ENCODE measurements at regions not wholly inside any gene's neighbourhood (a gene's known extent, or its start where the extent isn't known, plus 50 kb on each side); places are given as distances from the start of the nearest gene placed in this dataset.

DNA sequence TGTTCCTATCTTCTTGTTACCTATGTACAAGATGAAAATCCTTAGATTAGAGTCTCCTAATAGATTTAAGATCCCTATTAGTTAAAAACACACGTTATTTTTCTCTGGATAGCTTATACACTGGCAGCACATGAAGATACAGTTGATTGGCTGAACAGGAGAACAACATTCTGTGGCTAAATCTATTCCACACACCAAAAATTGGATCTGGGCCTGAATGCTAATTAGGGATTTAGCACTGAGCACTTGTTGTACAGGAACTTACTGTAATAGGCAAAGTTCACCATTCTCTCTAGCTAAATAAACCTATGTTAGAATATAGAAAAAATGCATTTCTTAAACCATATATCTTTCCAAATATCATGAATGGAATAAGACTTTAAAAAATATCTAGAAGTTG, 117.1 kb upstream of the PTGFR start:
- ChIA-PET CTCF (no interaction called here), POLR2A (no interaction called here)
- DNase-seq (no peak), ATAC-seq (ENCODE audit: low read depth) (no peak)
- Histone ChIP-seq H2AFZ (ENCODE audit: insufficient read depth, low read depth, low read length, poor library complexity, severe bottlenecking) (no peak overlapping the region), H3K4me3 (ENCODE audit: control extremely low read depth in 1 of 5, extremely low read depth in 1 of 5, insufficient read depth in 1 of 5, low read depth in 2 of 5, low read length in 4 of 5) (no peak overlapping the region), H3K27ac (ENCODE audit: low read length in 2 of 2) (no peak overlapping the region), H3K36me3 (replicated peaks in 1 of 2; ENCODE audit: control extremely low read depth in 1 of 2, control insufficient read depth in 1 of 2, extremely low read depth in 1 of 2, insufficient read depth in 2 of 2, low read length in 1 of 2) (no peaks in the 10 kb centered on the region), H4K20me1 (ENCODE audit: control insufficient read depth, insufficient read depth, low read length, poor library complexity, severe bottlenecking) (no peaks in the 10 kb centered on the region), H3K9me3 (ENCODE audit: control extremely low read depth in 1 of 3, control insufficient read depth in 2 of 3, insufficient read depth in 1 of 3, low read length in 2 of 3) (no peaks in the 10 kb centered on the region), H3K4me2 (replicated peaks; ENCODE audit: low read depth, low read length, poor library complexity, severe bottlenecking) (no peak overlapping the region), H3K4me1 (ENCODE audit: control insufficient read depth in 2 of 2, insufficient read depth in 2 of 2, low read length in 2 of 2) (no peaks in the 10 kb centered on the region), H3K79me2 (ENCODE audit: control insufficient read depth, insufficient read depth, low read length) (no peaks in the 10 kb centered on the region), H3K27me3 (replicated peaks in 1 of 4; ENCODE audit: control extremely low read depth in 1 of 4, control insufficient read depth in 3 of 4, insufficient read depth in 4 of 4, low read length in 3 of 4) (no peaks in the 10 kb centered on the region), H3K9ac (ENCODE audit: low read length) (no peak overlapping the region)
- Mint-ChIP-seq H3K27ac (no peak overlapping the region), H3K27me3 (no peaks in the 10 kb centered on the region), H3K4me3 (no peak overlapping the region), H3K4me1 (no peaks in the 10 kb centered on the region), H3K9me3 (ENCODE audit: insufficient read depth) (no peaks in the 10 kb centered on the region)
- no CpG with 5 or more reads among the region's 1 CpG for WGBS (ENCODE audit: insufficient coverage)
- intact Hi-C loops (cut with micrococcal nuclease) = no loop called here
- no peak for TF ChIP-seq EZH2 (IDR thresholded peaks at IDR 0.05; ENCODE audit: borderline replicate concordance, insufficient read depth, low read depth, low read length, poor library complexity, severe bottlenecking)
- TF ChIP-seq CTCF (IDR thresholded peaks at IDR 0.05) = no peak

DNA sequence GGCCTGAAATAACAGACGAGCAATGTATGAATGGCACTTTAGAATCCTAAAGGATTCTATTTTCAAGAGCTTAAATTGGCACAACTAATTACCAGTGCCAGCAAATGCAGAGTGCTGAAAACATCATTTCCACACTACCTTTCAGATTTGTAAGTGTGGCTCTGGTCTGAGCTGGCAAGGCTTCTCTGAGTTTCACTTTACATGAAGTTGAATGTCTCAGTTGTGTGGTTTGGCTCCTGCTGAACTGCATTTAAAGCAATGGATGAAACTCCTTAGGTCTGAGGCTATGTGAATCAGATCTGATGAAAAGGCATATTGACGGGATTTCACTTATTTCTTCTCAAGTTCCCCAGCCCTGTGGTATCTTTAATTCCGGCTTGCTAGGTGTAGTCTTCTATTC, 114.8 kb upstream of the PTGFR start:
- ChIA-PET POLR2A (no interaction called here), CTCF (no interaction called here)
- no peaks in the 10 kb centered on the region for H3K9me3 Mint-ChIP-seq (ENCODE audit: insufficient read depth)
- Histone ChIP-seq H3K79me2 (ENCODE audit: control insufficient read depth, insufficient read depth, low read length) (no peaks in the 10 kb centered on the region), H3K4me3 (ENCODE audit: control extremely low read depth in 1 of 5, extremely low read depth in 1 of 5, insufficient read depth in 1 of 5, low read depth in 2 of 5, low read length in 4 of 5) (no peak overlapping the region), H3K4me1 (ENCODE audit: control insufficient read depth in 2 of 2, insufficient read depth in 2 of 2, low read length in 2 of 2) (no peaks in the 10 kb centered on the region), H3K4me2 (replicated peaks; ENCODE audit: low read depth, low read length, poor library complexity, severe bottlenecking) (no peak overlapping the region), H4K20me1 (ENCODE audit: control insufficient read depth, insufficient read depth, low read length, poor library complexity, severe bottlenecking) (no peaks in the 10 kb centered on the region), H2AFZ (ENCODE audit: insufficient read depth, low read depth, low read length, poor library complexity, severe bottlenecking) (no peak overlapping the region), H3K27ac (ENCODE audit: low read length in 2 of 2) (no peak overlapping the region), H3K36me3 (replicated peaks in 1 of 2; ENCODE audit: control extremely low read depth in 1 of 2, control insufficient read depth in 1 of 2, extremely low read depth in 1 of 2, insufficient read depth in 2 of 2, low read length in 1 of 2) (no peaks in the 10 kb centered on the region), H3K9me3 (ENCODE audit: control extremely low read depth in 1 of 3, control insufficient read depth in 2 of 3, insufficient read depth in 1 of 3, low read length in 2 of 3) (no peaks in the 10 kb centered on the region), H3K9ac (ENCODE audit: low read length) (no peak overlapping the region), H3K27me3 (replicated peaks in 1 of 4; ENCODE audit: control extremely low read depth in 1 of 4, control insufficient read depth in 3 of 4, insufficient read depth in 4 of 4, low read length in 3 of 4) (no peaks in the 10 kb centered on the region)
- no peak overlapping the region for H3K27ac Mint-ChIP-seq
- H3K27me3 Mint-ChIP-seq = no peaks in the 10 kb centered on the region
- intact Hi-C loops (cut with micrococcal nuclease) = no loop called here
- no peak for DNase-seq
- no CpG with 5 or more reads among the region's 3 CpGs for WGBS (ENCODE audit: insufficient coverage)
- TF ChIP-seq EZH2 (IDR thresholded peaks at IDR 0.05; ENCODE audit: borderline replicate concordance, insufficient read depth, low read depth, low read length, poor library complexity, severe bottlenecking) (no peak), CTCF (IDR thresholded peaks at IDR 0.05) (no peak)
- H3K4me1 Mint-ChIP-seq = no peaks in the 10 kb centered on the region
- no peak overlapping the region for H3K4me3 Mint-ChIP-seq
- no peak for ATAC-seq (ENCODE audit: low read depth)

Measured in B cell (primary cell).